B cell (primary cell): ENCODE measurements at regions not wholly inside any gene's neighbourhood (a gene's known extent, or its start where the extent isn't known, plus 50 kb on each side); places are given as distances from the start of the nearest gene placed in this dataset.

Source experiments
- EZH2 ChIP-seq: IDR thresholded peaks from 2 replicates; pipeline ENCODE4 v1.6.1; 2012; ENCODE audit warnings: borderline replicate concordance, low read depth, mild to moderate bottlenecking, moderate library complexity, low read length; ENCODE audit not compliant: insufficient read depth, poor library complexity, severe bottlenecking
- TF ChIP-seq, protein P1 (sequence below): fragments of 200-600 bp; IDR thresholded peaks from one replicate; pipeline ENCODE4 v1.8.0; 2022; ENCODE audit warnings: antibody characterized with exemption, mild to moderate bottlenecking

DNA sequence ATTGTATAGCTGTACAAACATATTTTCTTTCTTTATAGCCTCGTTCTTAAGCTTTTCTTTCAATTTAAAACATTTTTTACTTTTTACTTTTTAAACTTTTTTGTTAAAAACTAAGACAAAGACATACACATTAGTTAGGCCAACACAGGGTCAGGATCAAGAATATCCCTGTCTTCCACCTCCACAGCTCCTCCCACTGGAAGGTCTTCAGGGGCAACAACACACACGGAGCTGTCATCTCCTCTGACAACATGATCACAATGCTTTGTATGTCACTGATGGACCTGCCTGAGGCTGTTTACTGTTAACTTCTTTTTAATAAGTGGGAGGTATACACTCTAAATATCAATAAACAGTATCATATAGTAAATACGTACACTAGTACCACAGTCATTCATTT, 191.3 kb downstream of the SYT10 start:
- TF ChIP-seq, protein P1, sequence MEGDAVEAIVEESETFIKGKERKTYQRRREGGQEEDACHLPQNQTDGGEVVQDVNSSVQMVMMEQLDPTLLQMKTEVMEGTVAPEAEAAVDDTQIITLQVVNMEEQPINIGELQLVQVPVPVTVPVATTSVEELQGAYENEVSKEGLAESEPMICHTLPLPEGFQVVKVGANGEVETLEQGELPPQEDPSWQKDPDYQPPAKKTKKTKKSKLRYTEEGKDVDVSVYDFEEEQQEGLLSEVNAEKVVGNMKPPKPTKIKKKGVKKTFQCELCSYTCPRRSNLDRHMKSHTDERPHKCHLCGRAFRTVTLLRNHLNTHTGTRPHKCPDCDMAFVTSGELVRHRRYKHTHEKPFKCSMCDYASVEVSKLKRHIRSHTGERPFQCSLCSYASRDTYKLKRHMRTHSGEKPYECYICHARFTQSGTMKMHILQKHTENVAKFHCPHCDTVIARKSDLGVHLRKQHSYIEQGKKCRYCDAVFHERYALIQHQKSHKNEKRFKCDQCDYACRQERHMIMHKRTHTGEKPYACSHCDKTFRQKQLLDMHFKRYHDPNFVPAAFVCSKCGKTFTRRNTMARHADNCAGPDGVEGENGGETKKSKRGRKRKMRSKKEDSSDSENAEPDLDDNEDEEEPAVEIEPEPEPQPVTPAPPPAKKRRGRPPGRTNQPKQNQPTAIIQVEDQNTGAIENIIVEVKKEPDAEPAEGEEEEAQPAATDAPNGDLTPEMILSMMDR: no peak
- no peak for TF ChIP-seq EZH2
